DND-41 (cell line): ENCODE measurements at regions not wholly inside any gene's neighbourhood (a gene's known extent, or its start where the extent isn't known, plus 50 kb on each side); places are given as distances from the start of the nearest gene placed in this dataset.
"Not testable (repeated sequence)": the region's sequence is repeated elsewhere in the genome, so short reads cannot be mapped to it uniquely, and the experiment has no call there.

Experiments
- ATAC-seq: fragments of 200-7000 bp; cut with Tn5 transposase; 3 replicates; pipeline ENCODE4 v1.9.1; 2021; ENCODE audit warnings: low read depth; ENCODE audit not compliant: insufficient read depth
- DNase-seq: peaks from one replicate; pipeline ENCODE4 v3.0.0-alpha.2; 2020
- H2AFZ ChIP-seq: 2 replicates; pipeline ENCODE4 v1.6.0; 2012; ENCODE audit warnings: low read depth, low read length
- H3K27ac ChIP-seq: 2 replicates; pipeline ENCODE4 v1.5.1; 2012; ENCODE audit warnings: low read length, inconsistent platforms
- H3K27me3 ChIP-seq: fragments of 200-600 bp; sonication (generic); 2 replicates; pipeline ENCODE4 v1.6.0; 2012; ENCODE audit warnings: low read length, mild to moderate bottlenecking, inconsistent platforms; ENCODE audit not compliant: insufficient read depth, poor library complexity
- H3K36me3 ChIP-seq: 2 replicates; pipeline ENCODE4 v1.5.1; 2012; ENCODE audit warnings: low read length, inconsistent platforms; ENCODE audit not compliant: insufficient read depth
- H3K4me1 ChIP-seq: 2 replicates; pipeline ENCODE4 v1.5.1; 2012; ENCODE audit warnings: mild to moderate bottlenecking, low read length; ENCODE audit not compliant: insufficient read depth
- H3K4me2 ChIP-seq: 2 replicates; pipeline ENCODE4 v1.6.0; 2012; ENCODE audit warnings: mild to moderate bottlenecking, moderate library complexity, low read length, inconsistent platforms; ENCODE audit not compliant: insufficient read depth
- H3K4me3 ChIP-seq, 2 experiments: fragments of 200-600 bp in 1 of 2; shearing (Covaris generic) in 1 of 2; 2 replicates each; pipeline ENCODE4 v1.5.1; 2012 to 2016; ENCODE audit warnings: inconsistent platforms in 2 of 2, low read length in 2 of 2, mild to moderate bottlenecking in 2 of 2, low read depth in 1 of 2, moderate library complexity in 1 of 2
- H3K79me2 ChIP-seq: 2 replicates; pipeline ENCODE4 v1.6.0; 2012; ENCODE audit warnings: low read length, inconsistent platforms; ENCODE audit not compliant: insufficient read depth
- H3K9ac ChIP-seq: 2 replicates; pipeline ENCODE4 v1.6.0; 2012; ENCODE audit warnings: low read depth, mild to moderate bottlenecking, inconsistent platforms, low read length, moderate library complexity
- H3K9me3 ChIP-seq: 2 replicates; pipeline ENCODE4 v1.5.1; 2012; ENCODE audit warnings: low read length, moderate library complexity, mild to moderate bottlenecking, inconsistent platforms; ENCODE audit not compliant: insufficient read depth, severe bottlenecking
- H4K20me1 ChIP-seq: 2 replicates; pipeline ENCODE4 v1.6.0; 2012; ENCODE audit warnings: low read length; ENCODE audit not compliant: insufficient read depth
- EZH2 ChIP-seq: IDR thresholded peaks from 3 replicates; pipeline ENCODE4 v1.6.1; 2012; ENCODE audit warnings: borderline replicate concordance, low read depth, mild to moderate bottlenecking, moderate library complexity, low read length, inconsistent platforms; ENCODE audit not compliant: severe bottlenecking
- TF ChIP-seq, protein P1 (sequence below): IDR thresholded peaks from 2 replicates; pipeline ENCODE4 v1.5.1; 2012; ENCODE audit warnings: borderline replicate concordance, low read length, moderate library complexity, mild to moderate bottlenecking; ENCODE audit not compliant: poor library complexity, severe bottlenecking; ENCODE audit errors: extremely low read depth

DNA sequence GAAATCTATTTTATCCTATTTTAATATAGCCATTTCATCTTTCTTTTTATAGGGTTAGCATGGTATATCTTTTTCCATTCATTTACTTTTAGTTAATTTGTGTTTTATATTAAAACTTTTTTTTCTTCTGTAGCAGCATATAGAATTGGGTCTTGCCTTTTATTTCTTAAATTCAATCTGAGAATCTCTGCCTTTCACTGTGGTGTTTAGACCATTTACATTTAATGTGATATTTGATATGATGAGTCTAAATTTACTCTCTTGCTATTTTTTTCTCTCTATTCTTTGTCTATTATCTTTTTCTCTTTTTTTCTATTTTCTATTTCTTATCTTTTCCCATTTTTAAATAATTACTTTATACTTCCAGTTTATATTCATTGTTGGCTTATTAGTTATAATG lies 105.4 kb upstream of the HAND2 start:
- H3K4me2 ChIP-seq = no peak overlapping the region
- DNase-seq (no peak), ATAC-seq (no peak)
- H3K27me3 ChIP-seq = no peaks in the 10 kb centered on the region
- TF ChIP-seq EZH2 = no peak
- TF ChIP-seq, protein P1, sequence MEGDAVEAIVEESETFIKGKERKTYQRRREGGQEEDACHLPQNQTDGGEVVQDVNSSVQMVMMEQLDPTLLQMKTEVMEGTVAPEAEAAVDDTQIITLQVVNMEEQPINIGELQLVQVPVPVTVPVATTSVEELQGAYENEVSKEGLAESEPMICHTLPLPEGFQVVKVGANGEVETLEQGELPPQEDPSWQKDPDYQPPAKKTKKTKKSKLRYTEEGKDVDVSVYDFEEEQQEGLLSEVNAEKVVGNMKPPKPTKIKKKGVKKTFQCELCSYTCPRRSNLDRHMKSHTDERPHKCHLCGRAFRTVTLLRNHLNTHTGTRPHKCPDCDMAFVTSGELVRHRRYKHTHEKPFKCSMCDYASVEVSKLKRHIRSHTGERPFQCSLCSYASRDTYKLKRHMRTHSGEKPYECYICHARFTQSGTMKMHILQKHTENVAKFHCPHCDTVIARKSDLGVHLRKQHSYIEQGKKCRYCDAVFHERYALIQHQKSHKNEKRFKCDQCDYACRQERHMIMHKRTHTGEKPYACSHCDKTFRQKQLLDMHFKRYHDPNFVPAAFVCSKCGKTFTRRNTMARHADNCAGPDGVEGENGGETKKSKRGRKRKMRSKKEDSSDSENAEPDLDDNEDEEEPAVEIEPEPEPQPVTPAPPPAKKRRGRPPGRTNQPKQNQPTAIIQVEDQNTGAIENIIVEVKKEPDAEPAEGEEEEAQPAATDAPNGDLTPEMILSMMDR = no peak
- H3K9ac ChIP-seq = no peak overlapping the region
- H3K4me3 ChIP-seq = no peak overlapping the region
- H3K4me1 ChIP-seq = no peaks in the 10 kb centered on the region
- no peaks in the 10 kb centered on the region for H3K36me3 ChIP-seq
- no peaks in the 10 kb centered on the region for H4K20me1 ChIP-seq
- peaks cover 5% of the 10 kb centered on the region for H3K9me3 ChIP-seq
- no peak overlapping the region for H2AFZ ChIP-seq
- H3K79me2 ChIP-seq = no peaks in the 10 kb centered on the region
- no peak overlapping the region for H3K27ac ChIP-seq

DNA sequence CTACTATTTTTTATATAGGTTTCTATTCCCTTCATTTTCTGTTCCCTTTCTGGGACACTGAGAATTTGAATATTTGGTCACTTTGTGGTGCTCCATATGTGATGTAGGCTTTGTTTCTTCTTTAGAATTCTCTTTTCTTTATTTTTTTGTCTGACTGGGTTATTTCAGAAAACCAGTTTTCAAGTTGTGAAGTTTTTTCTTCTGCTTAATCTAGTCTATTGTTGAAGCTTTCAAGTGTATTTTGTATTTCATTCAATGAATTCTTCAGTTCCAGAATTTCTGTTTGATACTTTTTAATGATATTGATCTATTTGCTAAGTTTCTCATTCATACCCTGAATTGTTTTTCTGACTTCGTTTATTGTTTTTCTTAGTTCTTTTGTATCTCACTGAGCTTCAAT lies 96.2 kb upstream of the HAND2 start:
- TF ChIP-seq, protein P1 = no peak
- TF ChIP-seq EZH2 = no peak
- peaks cover 18% of the 10 kb centered on the region for H3K9me3 ChIP-seq
- no peak for ATAC-seq
- no peak overlapping the region for H3K27ac ChIP-seq
- H3K4me3 ChIP-seq = no peak overlapping the region
- H2AFZ ChIP-seq = no peak overlapping the region
- no peak overlapping the region for H3K4me2 ChIP-seq
- no peaks in the 10 kb centered on the region for H3K79me2 ChIP-seq
- H3K27me3 ChIP-seq = no peaks in the 10 kb centered on the region
- H3K4me1 ChIP-seq = no peaks in the 10 kb centered on the region
- H4K20me1 ChIP-seq = no peaks in the 10 kb centered on the region
- no peak overlapping the region for H3K9ac ChIP-seq
- no peak for DNase-seq
- no peaks in the 10 kb centered on the region for H3K36me3 ChIP-seq

DNA sequence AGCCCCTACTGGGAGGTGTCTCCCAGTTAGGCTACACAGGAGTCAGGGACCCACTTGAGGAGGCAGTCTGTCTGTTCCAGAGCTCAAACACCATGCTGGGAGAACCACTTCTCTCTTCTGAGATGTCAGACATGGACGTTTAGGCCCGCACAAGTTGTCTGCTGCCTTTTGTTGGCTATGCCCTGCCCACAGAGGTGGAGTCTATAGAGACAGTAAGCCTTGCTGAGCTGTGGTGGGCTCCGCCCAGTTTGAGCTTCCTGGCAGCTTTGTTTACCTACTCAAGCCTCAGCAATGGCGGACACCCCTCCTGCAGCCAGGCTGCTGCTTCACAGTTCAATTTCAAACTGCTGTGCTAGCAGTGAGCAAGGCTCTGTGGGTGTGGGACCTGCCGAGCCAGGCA lies 88.6 kb upstream of the HAND2 start:
- not testable (repeated sequence) for H3K4me3 ChIP-seq, H4K20me1 ChIP-seq, H3K9ac ChIP-seq, H3K9me3 ChIP-seq, H3K4me1 ChIP-seq, DNase-seq, H2AFZ ChIP-seq, H3K27ac ChIP-seq, H3K79me2 ChIP-seq, H3K4me2 ChIP-seq, H3K36me3 ChIP-seq, H3K27me3 ChIP-seq, ATAC-seq

DNA sequence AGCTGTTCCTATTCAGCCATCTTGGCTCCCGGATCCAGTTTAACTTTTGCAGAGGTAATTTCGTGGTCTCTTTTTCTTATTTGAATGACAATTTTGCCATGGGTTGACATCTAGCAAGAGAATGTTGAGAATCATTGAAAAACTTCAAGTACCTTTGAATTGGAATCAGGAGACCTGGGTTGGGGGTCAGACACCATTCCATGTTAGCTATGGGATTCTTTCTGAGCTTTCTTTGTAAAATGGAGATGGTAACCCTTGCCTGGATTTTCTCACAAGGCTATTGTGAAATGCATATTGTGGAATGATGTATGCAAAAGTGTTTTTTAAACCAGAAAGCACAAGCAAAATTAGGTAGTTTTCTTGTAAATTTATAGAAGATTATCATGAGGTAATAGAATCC lies 79.1 kb upstream of the HAND2 start:
- no peak overlapping the region for H3K4me3 ChIP-seq
- H3K27ac ChIP-seq = no peak overlapping the region
- H3K79me2 ChIP-seq = no peaks in the 10 kb centered on the region
- DNase-seq (no peak), ATAC-seq (no peak)
- no peak for TF ChIP-seq EZH2
- TF ChIP-seq, protein P1 = no peak
- H3K36me3 ChIP-seq = no peaks in the 10 kb centered on the region
- no peak overlapping the region; the same call in 1 of the 2 replicates for H2AFZ ChIP-seq
- no peaks in the 10 kb centered on the region for H3K9me3 ChIP-seq
- no peaks in the 10 kb centered on the region for H4K20me1 ChIP-seq
- no peaks in the 10 kb centered on the region for H3K27me3 ChIP-seq
- no peak overlapping the region for H3K4me2 ChIP-seq
- H3K4me1 ChIP-seq = no peaks in the 10 kb centered on the region
- no peak overlapping the region for H3K9ac ChIP-seq

DNA sequence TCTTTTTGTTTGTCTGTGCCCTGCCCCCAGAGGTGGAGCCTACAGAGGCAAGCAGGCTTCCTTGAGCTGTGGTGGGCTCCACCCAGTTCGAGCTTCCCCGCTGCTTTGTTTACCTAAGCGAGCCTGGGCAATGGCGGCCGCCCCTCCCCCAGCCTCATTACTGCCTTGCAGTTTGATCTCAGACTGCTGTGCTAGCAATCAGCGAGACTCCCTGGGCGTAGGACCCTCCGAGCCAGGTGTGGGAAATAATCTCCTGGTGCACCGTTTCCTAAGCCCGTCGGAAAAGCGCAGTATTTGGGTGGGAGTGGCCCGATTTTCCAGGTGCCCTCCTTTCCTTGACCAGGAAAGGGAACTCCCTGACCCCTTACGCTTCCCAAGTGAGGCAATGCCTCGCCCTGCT lies 78.6 kb upstream of the HAND2 start:
- H3K79me2 ChIP-seq, H3K4me2 ChIP-seq, H3K27me3 ChIP-seq, H3K4me1 ChIP-seq, DNase-seq, H4K20me1 ChIP-seq, ATAC-seq, H3K9ac ChIP-seq, H3K36me3 ChIP-seq, H3K27ac ChIP-seq, H2AFZ ChIP-seq, H3K9me3 ChIP-seq, H3K4me3 ChIP-seq: not testable (repeated sequence)
